ENCODE measurements at regions not wholly inside any gene's neighbourhood (a gene's known extent, or its start where the extent isn't known, plus 50 kb on each side); places are given as distances from the start of the nearest gene placed in this dataset.

GRCh38 chr7:9598411-9598810 is 1165.0 kb downstream of the NXPH1 start:
- TF ChIP-seq CTCF (IDR thresholded peaks at IDR 0.05; ENCODE audit: low read depth, low read length) (no peak), POLR2A (IDR thresholded peaks at IDR 0.05; ENCODE audit: extremely low read depth, insufficient read length) (no peak)

All from NB4 (cell line).